ENCODE measurements at regions not wholly inside any gene's neighbourhood (a gene's known extent, or its start where the extent isn't known, plus 50 kb on each side); places are given as distances from the start of the nearest gene placed in this dataset.
A peak's percentile ranks its signal among the peaks of the same experiment; 100 is the strongest.
"Not testable (repeated sequence)": the region's sequence is repeated elsewhere in the genome, so short reads cannot be mapped to it uniquely, and the experiment has no call there.

- H3K27ac Mint-ChIP-seq: no peak overlapping the region
- DNase-seq (ENCODE audit: extremely low spot score, unreplicated experiment): no peak
- no peaks in the 10 kb centered on the region for H3K27me3 Mint-ChIP-seq
- TF ChIP-seq CTCF (conservative IDR thresholded peaks at IDR 0.05): no peak
- H3K4me3 Mint-ChIP-seq: no peak overlapping the region
- no peaks in the 10 kb centered on the region for H3K36me3 Mint-ChIP-seq
- H3K4me1 Mint-ChIP-seq (ENCODE audit: unreplicated experiment): no peaks in the 10 kb centered on the region
- H3K9me3 Mint-ChIP-seq: peaks cover 5% of the 10 kb centered on the region
These were observed 517.1 kb downstream of the PRKD1 start for GRCh38 chr14:29410581-29410980.

- H3K4me1 Mint-ChIP-seq (ENCODE audit: unreplicated experiment); H3K9me3 Mint-ChIP-seq; DNase-seq (ENCODE audit: extremely low spot score, unreplicated experiment); H3K27me3 Mint-ChIP-seq; H3K4me3 Mint-ChIP-seq; H3K36me3 Mint-ChIP-seq; H3K27ac Mint-ChIP-seq: not testable (repeated sequence)
These were observed 512.7 kb downstream of the PRKD1 start for GRCh38 chr14:29414931-29415330.

DNA sequence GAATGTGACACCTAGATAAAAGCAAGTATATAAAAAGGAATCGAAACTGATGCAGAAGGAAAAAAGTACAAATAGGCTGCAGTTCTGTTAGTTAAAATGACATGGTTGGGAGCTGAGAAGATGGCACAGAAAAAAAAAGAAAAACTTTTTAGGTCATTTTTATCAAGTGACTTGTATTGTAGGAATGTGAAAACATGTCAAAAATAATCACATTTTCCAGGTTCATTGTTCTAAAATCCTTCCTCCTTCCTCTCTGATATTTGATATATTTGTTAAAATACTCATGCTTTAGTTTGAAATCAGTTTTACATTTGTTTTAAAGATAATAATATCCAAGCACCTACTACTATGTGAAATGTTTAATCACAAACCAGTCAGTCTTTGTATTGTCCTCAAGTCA, 507.9 kb downstream of the PRKD1 start:
- Mint-ChIP-seq H3K27me3 (peaks cover 4% of the 10 kb centered on the region), H3K27ac (no peak overlapping the region)
- TF ChIP-seq CTCF (conservative IDR thresholded peaks at IDR 0.05): no peak

DNA sequence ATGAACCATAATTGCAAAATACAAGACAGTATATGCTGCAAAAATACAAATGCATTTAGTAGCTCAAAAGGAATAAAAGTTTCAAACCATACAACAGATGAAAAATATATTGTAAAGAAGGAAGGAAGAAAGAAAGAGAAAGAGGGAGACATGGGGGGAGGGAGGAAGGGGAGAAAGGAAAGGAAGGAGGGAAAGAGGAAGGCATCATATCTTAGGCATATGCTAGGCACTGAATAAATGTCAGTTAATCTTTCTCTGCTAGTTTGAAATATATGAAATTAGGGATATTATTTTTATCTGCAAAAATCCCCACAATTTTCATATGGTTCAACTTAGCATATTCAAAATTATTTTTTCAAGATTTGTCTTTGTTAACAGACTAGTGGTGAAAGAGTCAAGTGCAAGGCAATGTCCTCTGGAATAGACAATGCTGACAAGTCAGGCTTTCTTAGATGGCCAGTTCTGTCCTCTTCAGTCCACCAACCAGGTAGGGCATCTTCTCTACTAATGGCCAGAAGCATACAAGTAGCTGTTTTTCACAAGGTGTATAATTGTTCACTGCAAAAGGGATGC, 506.4 kb downstream of the PRKD1 start:
- Mint-ChIP-seq H3K36me3 (no peaks in the 10 kb centered on the region), H3K4me3 (no peak overlapping the region)
- TF ChIP-seq CTCF (conservative IDR thresholded peaks at IDR 0.05): peak; percentile 49

More for the DNA sequence above, 507.9 kb downstream of the PRKD1 start:
- Mint-ChIP-seq H3K36me3 (no peaks in the 10 kb centered on the region), H3K4me3 (no peak overlapping the region), H3K9me3 (no peaks in the 10 kb centered on the region), H3K4me1 (ENCODE audit: unreplicated experiment) (no peaks in the 10 kb centered on the region)
- no peak for DNase-seq (ENCODE audit: extremely low spot score, unreplicated experiment)

DNA sequence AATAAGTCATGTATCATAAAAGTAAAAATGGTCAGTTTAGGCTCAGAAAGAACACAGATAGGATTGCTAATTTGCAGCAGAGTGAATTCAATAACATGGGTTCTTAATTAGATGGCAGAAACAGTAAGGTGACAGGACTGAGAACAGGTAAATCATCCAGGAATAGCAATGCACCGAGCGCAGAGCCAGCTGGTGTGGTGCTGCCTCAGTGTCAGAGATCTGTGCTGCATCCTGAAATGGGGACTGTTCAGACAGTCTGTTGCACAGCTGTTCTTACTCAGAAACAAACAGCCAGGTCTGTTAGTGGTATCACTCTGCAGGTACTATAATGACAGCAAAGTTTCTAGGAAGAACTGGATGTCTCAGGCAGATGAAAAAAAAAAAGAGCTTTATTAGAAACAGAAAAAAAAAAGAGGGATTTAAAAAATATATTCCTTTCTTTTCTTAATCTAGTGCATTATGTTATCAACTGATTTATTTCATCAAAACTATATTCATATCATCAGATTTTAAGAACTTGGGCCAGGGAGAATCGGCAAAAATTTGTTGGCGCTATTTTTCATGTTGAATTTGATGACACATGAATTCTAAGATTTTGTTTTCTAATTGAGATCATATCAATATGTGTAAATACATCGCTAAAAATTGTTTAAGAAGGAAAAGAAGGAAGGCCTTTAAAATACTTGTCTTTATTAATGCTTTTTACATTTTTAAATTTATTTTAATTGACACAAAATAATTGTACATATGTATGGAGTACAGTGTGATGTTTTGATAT, 501.8 kb downstream of the PRKD1 start:
- DNase-seq (ENCODE audit: extremely low spot score, unreplicated experiment): no peak
- Mint-ChIP-seq H3K27ac (no peak overlapping the region), H3K9me3 (no peaks in the 10 kb centered on the region), H3K27me3 (peaks cover 4% of the 10 kb centered on the region), H3K36me3 (no peaks in the 10 kb centered on the region), H3K4me3 (no peak overlapping the region), H3K4me1 (ENCODE audit: unreplicated experiment) (no peaks in the 10 kb centered on the region)
- no peak for TF ChIP-seq CTCF (conservative IDR thresholded peaks at IDR 0.05)

More for the DNA sequence above, 506.4 kb downstream of the PRKD1 start:
- Mint-ChIP-seq H3K9me3 (no peaks in the 10 kb centered on the region), H3K4me1 (ENCODE audit: unreplicated experiment) (no peaks in the 10 kb centered on the region), H3K27ac (no peak overlapping the region), H3K27me3 (peaks cover 4% of the 10 kb centered on the region)
- no peak for DNase-seq (ENCODE audit: extremely low spot score, unreplicated experiment)

DNA sequence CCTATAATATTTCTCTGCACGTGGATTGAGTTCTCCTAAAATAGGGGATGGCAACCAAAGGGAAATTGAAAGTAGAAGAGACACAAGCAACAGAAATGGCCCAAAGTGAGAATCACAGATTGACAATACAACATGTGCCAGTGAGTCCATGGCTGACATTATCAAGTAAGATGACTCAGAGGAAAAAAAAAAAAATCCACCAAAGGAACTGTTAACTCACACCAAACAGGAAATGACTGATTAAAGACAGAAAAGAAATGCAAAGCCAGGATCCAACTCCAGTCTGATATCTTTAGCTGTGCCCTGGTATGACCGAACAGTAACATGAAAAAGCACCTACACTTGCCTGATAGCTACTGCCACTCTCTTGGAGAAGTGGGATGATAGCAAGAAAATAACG, 485.0 kb downstream of the PRKD1 start:
- TF ChIP-seq CTCF (conservative IDR thresholded peaks at IDR 0.05): no peak
- Mint-ChIP-seq H3K4me3 (no peak overlapping the region), H3K36me3 (no peaks in the 10 kb centered on the region), H3K9me3 (no peaks in the 10 kb centered on the region), H3K27ac (no peak overlapping the region), H3K4me1 (ENCODE audit: unreplicated experiment) (no peaks in the 10 kb centered on the region), H3K27me3 (peaks cover 8% of the 10 kb centered on the region)
- no peak for DNase-seq (ENCODE audit: extremely low spot score, unreplicated experiment)
